BJ (cell line): ENCODE measurements at regions not wholly inside any gene's neighbourhood (a gene's known extent, or its start where the extent isn't known, plus 50 kb on each side); places are given as distances from the start of the nearest gene placed in this dataset.

Source experiments
- CTCF ChIA-PET: fragments of 350-600 bp; formaldehyde crosslinking; extraction: SDS; loops from one replicate; lab custom pipeline; 2021; ENCODE audit warnings: antibody characterized with exemption, inconsistent platforms; lab: Yijun Ruan, JAX
- POLR2A ChIA-PET: fragments of 300-600 bp; sonication (Branson Sonifier 250); formaldehyde crosslinking; extraction: SDS; loops from one replicate; lab custom pipeline; 2021; ENCODE audit warnings: antibody characterized with exemption; lab: Charles Lee
- DNase-seq: peaks from one replicate; pipeline ENCODE4 v3.0.0-alpha.2; 2011; ENCODE audit warnings: low read depth
- H3K27me3 ChIP-seq: 2 replicates; pipeline ENCODE4 v1.6.0; 2011; ENCODE audit warnings: low read length; ENCODE audit not compliant: control insufficient read depth, insufficient read depth
- H3K36me3 ChIP-seq: 2 replicates; pipeline ENCODE4 v1.5.1; 2011; ENCODE audit warnings: low read length; ENCODE audit not compliant: control insufficient read depth, insufficient read depth
- H3K4me3 ChIP-seq: 2 replicates; pipeline ENCODE4 v1.5.1; 2011; ENCODE audit warnings: low read depth, mild to moderate bottlenecking, control low read depth, low read length
- TF ChIP-seq, protein P1 (sequence below): IDR thresholded peaks from 2 replicates; pipeline ENCODE4 v1.5.1; 2011; ENCODE audit warnings: low read depth, mild to moderate bottlenecking, control low read depth, inconsistent platforms, low read length, moderate library complexity; ENCODE audit not compliant: insufficient read depth

DNA sequence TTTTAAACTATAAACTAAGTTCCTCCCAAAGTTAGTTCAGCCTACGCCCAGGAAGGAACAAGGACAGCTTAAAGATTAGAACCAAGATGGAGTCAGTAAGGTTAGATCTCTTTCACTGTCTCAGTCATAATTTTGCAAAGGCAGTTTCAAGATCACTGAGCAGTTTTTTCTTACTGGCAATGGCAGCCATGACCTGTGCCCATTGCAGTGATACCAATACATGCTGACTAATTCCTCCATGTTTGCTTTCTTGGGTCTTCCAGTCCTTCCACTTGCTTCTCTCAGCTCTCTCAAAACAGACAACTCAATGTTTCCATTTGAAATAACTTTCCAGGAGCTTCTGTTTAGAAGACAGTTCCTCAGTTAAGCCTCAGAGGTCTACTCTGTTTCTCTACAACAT is 79.5 kb downstream of the PCDH18 start:
- ChIA-PET CTCF (interaction anchor here (1.0 kb wide), 1 partner anchor 13 kb away, joined by 3 read pairs; no protein-coding TSS in a partner anchor), POLR2A (no interaction called here)
- Histone ChIP-seq H3K4me3 (no peak overlapping the region), H3K36me3 (no peaks in the 10 kb centered on the region), H3K27me3 (no peaks in the 10 kb centered on the region)
- DNase-seq, result no peak
- TF ChIP-seq, protein P1, sequence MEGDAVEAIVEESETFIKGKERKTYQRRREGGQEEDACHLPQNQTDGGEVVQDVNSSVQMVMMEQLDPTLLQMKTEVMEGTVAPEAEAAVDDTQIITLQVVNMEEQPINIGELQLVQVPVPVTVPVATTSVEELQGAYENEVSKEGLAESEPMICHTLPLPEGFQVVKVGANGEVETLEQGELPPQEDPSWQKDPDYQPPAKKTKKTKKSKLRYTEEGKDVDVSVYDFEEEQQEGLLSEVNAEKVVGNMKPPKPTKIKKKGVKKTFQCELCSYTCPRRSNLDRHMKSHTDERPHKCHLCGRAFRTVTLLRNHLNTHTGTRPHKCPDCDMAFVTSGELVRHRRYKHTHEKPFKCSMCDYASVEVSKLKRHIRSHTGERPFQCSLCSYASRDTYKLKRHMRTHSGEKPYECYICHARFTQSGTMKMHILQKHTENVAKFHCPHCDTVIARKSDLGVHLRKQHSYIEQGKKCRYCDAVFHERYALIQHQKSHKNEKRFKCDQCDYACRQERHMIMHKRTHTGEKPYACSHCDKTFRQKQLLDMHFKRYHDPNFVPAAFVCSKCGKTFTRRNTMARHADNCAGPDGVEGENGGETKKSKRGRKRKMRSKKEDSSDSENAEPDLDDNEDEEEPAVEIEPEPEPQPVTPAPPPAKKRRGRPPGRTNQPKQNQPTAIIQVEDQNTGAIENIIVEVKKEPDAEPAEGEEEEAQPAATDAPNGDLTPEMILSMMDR, result no peak

DNA sequence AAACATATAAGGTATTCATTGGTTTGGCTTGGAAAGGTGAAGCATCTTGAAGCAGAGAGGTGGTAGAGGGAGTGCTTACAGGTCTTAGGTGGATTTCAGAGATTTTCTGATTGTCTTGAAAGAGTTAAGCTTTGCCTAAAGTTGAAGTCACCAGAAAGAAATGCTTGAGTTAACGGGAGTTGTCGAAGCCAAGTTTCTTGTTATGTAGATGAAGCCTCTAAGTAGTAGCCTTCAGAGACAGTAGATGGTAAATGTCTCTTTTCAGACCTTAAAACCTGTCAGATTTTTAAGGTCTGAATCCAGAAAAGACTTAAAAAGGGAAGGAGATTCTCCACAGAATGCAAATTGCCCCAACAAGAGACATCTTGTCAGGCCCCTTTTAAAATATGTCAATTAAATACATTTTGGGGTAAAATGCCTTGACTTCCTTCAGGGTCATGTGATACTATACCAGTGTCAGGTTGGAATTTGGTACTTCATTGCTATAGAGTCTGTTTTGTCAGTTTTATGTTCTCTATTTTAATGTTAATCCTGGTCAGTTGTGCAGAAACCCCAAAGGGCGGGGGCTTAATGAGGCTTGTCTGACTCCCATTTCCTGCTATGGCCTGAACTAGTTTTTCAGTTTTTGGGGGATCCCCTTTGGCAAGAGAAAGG is 81.0 kb downstream of the PCDH18 start:
- Histone ChIP-seq H3K27me3 (no peaks in the 10 kb centered on the region), H3K4me3 (no peak overlapping the region), H3K36me3 (no peaks in the 10 kb centered on the region)
- POLR2A ChIA-PET, result no interaction called here
- CTCF ChIA-PET, result no interaction called here
- TF ChIP-seq, protein P1, result no peak
- no peak for DNase-seq

DNA sequence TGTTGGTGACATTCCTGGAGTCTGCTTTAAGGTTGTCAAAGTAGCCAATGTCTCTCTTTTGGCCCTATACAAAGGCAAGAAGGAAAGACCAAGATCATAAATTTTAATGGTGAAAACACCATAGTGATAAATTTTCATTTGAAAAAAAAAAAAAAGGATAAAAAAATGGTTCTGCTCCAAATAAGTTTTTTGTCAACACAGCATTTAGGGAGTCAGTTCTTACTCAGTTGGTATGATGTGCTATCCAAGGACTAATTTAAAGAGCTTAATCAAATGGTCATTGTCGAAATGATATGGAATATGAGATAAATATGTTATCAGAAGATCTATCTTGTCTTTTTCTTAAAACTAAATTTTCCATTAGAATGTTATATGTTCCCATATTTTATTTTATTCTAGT is 83.9 kb downstream of the PCDH18 start:
- Histone ChIP-seq H3K4me3 (no peak overlapping the region), H3K27me3 (no peaks in the 10 kb centered on the region), H3K36me3 (no peaks in the 10 kb centered on the region)
- TF ChIP-seq, protein P1, result no peak
- ChIA-PET CTCF (no interaction called here), POLR2A (no interaction called here)
- no peak for DNase-seq

DNA sequence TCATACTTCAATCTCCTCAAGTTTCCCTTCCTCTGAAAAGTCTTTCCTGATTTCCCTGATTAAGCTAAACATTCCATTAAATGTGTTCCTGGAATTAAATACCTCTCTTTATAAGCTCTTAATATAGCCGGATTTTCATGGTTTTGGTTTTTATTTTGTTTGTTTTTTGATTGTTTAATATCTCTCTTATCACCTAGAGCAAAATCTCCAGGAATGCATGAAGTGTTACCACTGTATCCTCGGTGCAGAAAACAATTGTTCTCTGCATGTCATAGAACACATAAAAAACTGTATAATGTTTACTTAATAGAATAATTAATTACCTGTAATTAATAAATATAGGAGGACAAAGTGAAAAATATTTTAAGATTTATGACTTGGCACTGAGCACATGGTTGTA is 86.2 kb downstream of the PCDH18 start:
- CTCF ChIA-PET, result no interaction called here
- POLR2A ChIA-PET, result no interaction called here

DNA sequence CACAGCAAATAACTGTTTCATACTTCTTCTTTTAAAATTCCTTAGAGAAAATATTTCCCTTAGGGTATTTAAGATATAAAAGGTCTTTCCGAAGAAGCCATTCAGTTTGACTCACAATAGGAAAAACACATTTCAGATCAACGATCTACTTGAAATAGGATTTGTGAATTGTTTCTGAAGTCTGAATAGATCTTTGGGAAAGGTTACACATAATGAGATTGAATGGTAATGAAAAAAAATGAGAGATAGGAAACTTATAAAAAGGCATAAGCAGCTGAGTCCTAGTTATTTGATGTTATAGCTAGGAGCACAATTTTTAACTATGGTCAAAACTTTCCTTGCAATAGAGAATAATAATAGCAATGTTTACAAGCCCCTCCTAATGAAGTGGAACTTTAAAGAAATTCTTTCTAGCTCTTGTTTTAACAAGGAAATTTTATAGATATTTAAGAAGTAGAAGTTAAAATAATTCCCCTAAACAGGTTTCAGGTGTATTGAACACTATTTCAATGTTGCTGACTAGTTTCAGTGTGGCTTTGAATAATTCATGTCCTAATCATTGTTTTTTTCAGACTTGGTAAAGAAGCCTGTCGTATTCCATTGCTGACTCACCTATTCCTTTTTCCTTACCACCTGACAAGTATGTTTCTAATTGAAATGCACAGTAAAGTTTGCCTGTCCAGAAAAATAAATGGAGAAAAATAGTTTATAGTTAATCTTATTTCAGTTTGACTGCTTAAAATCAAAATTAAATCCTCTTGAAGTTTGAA is 89.1 kb downstream of the PCDH18 start:
- H3K4me3 ChIP-seq, result no peak overlapping the region
- CTCF ChIA-PET, result no interaction called here
- no peak for DNase-seq
- no peaks in the 10 kb centered on the region for H3K36me3 ChIP-seq
- TF ChIP-seq, protein P1, result no peak
- no peaks in the 10 kb centered on the region for H3K27me3 ChIP-seq
- POLR2A ChIA-PET, result no interaction called here

More for the DNA sequence above, 86.2 kb downstream of the PCDH18 start:
- TF ChIP-seq, protein P1, result no peak
- no peak overlapping the region for H3K4me3 ChIP-seq
- no peaks in the 10 kb centered on the region for H3K36me3 ChIP-seq
- H3K27me3 ChIP-seq, result no peaks in the 10 kb centered on the region
- no peak for DNase-seq
